HepG2 (cell line): ENCODE measurements at regions not wholly inside any gene's neighbourhood (a gene's known extent, or its start where the extent isn't known, plus 50 kb on each side); places are given as distances from the start of the nearest gene placed in this dataset.

Experiments
- HINFP ChIP-seq: sonication (generic); formaldehyde crosslinking; IDR thresholded peaks from 2 replicates; pipeline ENCODE4 v1.4.0; 2020; ENCODE audit warnings: low read depth, mild to moderate bottlenecking, missing genetic modification reagents
- HMGXB4 ChIP-seq, 2 experiments: sonication (generic) in 1 of 2; formaldehyde crosslinking in 1 of 2; IDR thresholded peaks; 2 replicates each; pipeline versions ENCODE4 v1.4.0 to v1.6.1; 2018 to 2020; ENCODE audit warnings: missing genetic modification reagents in 2 of 2, borderline replicate concordance in 1 of 2, low read depth in 1 of 2, mild to moderate bottlenecking in 1 of 2, missing biosample characterization in 1 of 2
- NFE2L2 ChIP-seq: fragments of 150-350 bp; IDR thresholded peaks from 2 replicates; pipeline ENCODE4 v1.6.1; 2014; ENCODE audit warnings: low read length
- POLR2A ChIP-seq, 2 experiments: IDR thresholded peaks; 2 replicates each; pipeline ENCODE4 v1.6.1; 2011; ENCODE audit warnings: low read depth in 2 of 2, low read length in 2 of 2, mild to moderate bottlenecking in 1 of 2, moderate library complexity in 1 of 2; ENCODE audit not compliant: insufficient read depth in 1 of 2
- SMC3 ChIP-seq: IDR thresholded peaks from 2 replicates; pipeline ENCODE4 v1.6.1; 2011; ENCODE audit warnings: low read length, improper control_type of control experiment
- ZBTB21 ChIP-seq: sonication (generic); formaldehyde crosslinking; IDR thresholded peaks from 2 replicates; pipeline ENCODE4 v1.4.0; 2020; ENCODE audit warnings: missing genetic modification reagents
- ZNF431 ChIP-seq: sonication (generic); formaldehyde crosslinking; IDR thresholded peaks from 2 replicates; pipeline ENCODE4 v1.9.0; 2022; ENCODE audit warnings: missing genetic modification reagents, low read depth, mild to moderate bottlenecking, borderline replicate concordance
- TF ChIP-seq, protein P1 (sequence below): IDR thresholded peaks from 2 replicates; pipeline ENCODE4 v1.6.1; 2012; ENCODE audit warnings: inconsistent platforms
- TF ChIP-seq, protein P2 (sequence below): sonication (generic); formaldehyde crosslinking; IDR thresholded peaks from 2 replicates; pipeline ENCODE4 v1.5.0; 2020; ENCODE audit warnings: mild to moderate bottlenecking, missing genetic modification reagents, moderate library complexity
- TF ChIP-seq, protein P3 (sequence below): IDR thresholded peaks from 2 replicates; pipeline ENCODE4 v1.6.1; 2016; ENCODE audit warnings: control low read depth

DNA sequence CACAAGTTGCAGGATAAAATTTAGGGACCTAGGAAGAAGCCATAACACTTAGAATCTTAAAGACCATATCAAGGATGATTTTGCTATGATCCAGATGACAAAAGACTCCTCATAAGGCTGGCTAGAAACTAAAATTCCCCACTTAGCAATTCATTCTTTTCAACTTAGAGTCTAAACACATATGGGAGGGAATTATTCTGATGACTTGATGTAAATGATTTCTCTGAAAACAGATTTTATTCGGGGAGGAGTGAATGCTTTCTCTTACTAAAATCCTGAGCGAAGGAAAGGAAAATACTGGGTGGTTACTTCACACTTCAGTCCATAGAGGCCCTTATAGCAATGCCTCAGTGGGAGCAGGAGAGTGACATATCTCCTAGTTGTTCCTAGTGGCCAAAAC lies 138.7 kb upstream of the SORCS1 start:
- no peak for TF ChIP-seq POLR2A (IDR thresholded peaks at IDR 0.05; ENCODE audit: insufficient read depth in 1 of 2, low read depth in 2 of 2, low read length in 2 of 2)
- TF ChIP-seq HMGXB4 (CRISPR knock-in tag; IDR thresholded peaks at IDR 0.05; ENCODE audit: borderline replicate concordance in 1 of 2, low read depth in 1 of 2), result no peak
- TF ChIP-seq, protein P1, sequence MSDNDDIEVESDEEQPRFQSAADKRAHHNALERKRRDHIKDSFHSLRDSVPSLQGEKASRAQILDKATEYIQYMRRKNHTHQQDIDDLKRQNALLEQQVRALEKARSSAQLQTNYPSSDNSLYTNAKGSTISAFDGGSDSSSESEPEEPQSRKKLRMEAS, result no peak
- TF ChIP-seq, protein P2, sequence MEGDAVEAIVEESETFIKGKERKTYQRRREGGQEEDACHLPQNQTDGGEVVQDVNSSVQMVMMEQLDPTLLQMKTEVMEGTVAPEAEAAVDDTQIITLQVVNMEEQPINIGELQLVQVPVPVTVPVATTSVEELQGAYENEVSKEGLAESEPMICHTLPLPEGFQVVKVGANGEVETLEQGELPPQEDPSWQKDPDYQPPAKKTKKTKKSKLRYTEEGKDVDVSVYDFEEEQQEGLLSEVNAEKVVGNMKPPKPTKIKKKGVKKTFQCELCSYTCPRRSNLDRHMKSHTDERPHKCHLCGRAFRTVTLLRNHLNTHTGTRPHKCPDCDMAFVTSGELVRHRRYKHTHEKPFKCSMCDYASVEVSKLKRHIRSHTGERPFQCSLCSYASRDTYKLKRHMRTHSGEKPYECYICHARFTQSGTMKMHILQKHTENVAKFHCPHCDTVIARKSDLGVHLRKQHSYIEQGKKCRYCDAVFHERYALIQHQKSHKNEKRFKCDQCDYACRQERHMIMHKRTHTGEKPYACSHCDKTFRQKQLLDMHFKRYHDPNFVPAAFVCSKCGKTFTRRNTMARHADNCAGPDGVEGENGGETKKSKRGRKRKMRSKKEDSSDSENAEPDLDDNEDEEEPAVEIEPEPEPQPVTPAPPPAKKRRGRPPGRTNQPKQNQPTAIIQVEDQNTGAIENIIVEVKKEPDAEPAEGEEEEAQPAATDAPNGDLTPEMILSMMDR (CRISPR knock-in tag), result no peak
- no peak for TF ChIP-seq ZBTB21 (CRISPR knock-in tag)
- no peak for TF ChIP-seq NFE2L2
- TF ChIP-seq HINFP (CRISPR knock-in tag), result no peak
- TF ChIP-seq ZNF431 (CRISPR knock-in tag), result no peak
- TF ChIP-seq, protein P3, sequence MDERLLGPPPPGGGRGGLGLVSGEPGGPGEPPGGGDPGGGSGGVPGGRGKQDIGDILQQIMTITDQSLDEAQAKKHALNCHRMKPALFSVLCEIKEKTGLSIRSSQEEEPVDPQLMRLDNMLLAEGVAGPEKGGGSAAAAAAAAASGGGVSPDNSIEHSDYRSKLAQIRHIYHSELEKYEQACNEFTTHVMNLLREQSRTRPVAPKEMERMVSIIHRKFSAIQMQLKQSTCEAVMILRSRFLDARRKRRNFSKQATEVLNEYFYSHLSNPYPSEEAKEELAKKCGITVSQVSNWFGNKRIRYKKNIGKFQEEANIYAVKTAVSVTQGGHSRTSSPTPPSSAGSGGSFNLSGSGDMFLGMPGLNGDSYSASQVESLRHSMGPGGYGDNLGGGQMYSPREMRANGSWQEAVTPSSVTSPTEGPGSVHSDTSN, result no peak
- TF ChIP-seq SMC3, result no peak
